ENCODE measurements at regions not wholly inside any gene's neighbourhood (a gene's known extent, or its start where the extent isn't known, plus 50 kb on each side); places are given as distances from the start of the nearest gene placed in this dataset.

DNA sequence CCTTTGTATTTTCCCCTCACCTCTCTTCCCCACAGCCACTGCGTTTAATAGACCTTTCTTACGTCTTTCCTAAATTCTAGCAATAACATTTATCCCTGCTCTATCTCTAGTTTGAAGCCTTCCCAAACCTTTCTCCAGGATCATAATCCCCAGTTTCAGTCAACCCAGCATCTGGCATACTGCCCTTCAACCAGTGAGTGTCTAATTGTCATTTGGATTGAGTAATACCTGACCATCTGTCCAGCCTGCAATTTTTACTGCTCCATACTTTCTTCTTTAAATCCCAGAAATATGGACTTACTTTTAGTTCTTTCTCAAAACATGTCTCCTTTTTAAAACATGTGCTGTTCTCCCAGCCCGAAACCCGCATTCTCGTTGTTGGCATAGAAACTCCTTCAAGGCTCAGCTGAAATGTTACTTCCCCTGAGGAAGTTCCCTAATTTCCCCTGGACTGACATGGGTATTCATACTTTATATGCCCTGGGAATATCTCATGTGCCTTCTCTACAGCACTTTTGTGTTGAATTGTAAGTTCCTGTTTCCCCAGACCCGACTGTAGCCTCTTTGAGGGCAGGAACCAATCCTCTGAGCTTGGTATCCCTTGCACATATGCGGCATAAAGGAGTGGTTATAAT, 65.1 kb upstream of the ETV6 start:
- no peak overlapping the region for H3K4me2 ChIP-seq
- no peak for DNase-seq (ENCODE audit: low spot score)
- H3K79me2 ChIP-seq: no peaks in the 10 kb centered on the region
- no peaks in the 10 kb centered on the region for H4K20me1 ChIP-seq (ENCODE audit: insufficient read depth, poor library complexity, severe bottlenecking)
- no peak overlapping the region for H2AFZ ChIP-seq
- WGBS (ENCODE audit: low lambda C conversion rate, missing lambda C conversion rate): 88% methylated on average over 7 of the region's 7 CpGs
- H3K9me2 ChIP-seq (replicated peaks; ENCODE audit: insufficient read depth): no peaks in the 10 kb centered on the region
- H3K4me3 ChIP-seq: no peak overlapping the region
- no peak overlapping the region for H3K27ac ChIP-seq
- H3K27me3 ChIP-seq: no peaks in the 10 kb centered on the region
- no peaks in the 10 kb centered on the region for H3K9me3 ChIP-seq (ENCODE audit: low read depth)
- H3K36me3 ChIP-seq (replicated peaks; ENCODE audit: insufficient read depth, low read depth): no peaks in the 10 kb centered on the region
- H3K4me1 ChIP-seq (ENCODE audit: insufficient read depth): no peaks in the 10 kb centered on the region
- TF ChIP-seq CTCF (IDR thresholded peaks at IDR 0.05; ENCODE audit: poor library complexity) (no peak), EZH2 (IDR thresholded peaks at IDR 0.05; ENCODE audit: borderline replicate concordance) (no peak), EZH2phosphoT487 (IDR thresholded peaks at IDR 0.05; ENCODE audit: low read depth, severe bottlenecking, unreplicated experiment) (no peak)

GRCh38 chr12:11592484-11592883, 57.0 kb upstream of the ETV6 start:
- Histone ChIP-seq H3K27me3 (no peaks in the 10 kb centered on the region), H3K9me2 (replicated peaks; ENCODE audit: insufficient read depth) (no peaks in the 10 kb centered on the region), H3K79me2 (no peaks in the 10 kb centered on the region), H3K27ac (no peak overlapping the region), H3K36me3 (replicated peaks; ENCODE audit: insufficient read depth, low read depth) (no peaks in the 10 kb centered on the region), H4K20me1 (ENCODE audit: insufficient read depth, poor library complexity, severe bottlenecking) (no peaks in the 10 kb centered on the region), H2AFZ (no peak overlapping the region), H3K9me3 (ENCODE audit: low read depth) (no peaks in the 10 kb centered on the region), H3K4me3 (no peak overlapping the region), H3K4me2 (no peak overlapping the region), H3K4me1 (ENCODE audit: insufficient read depth) (no peaks in the 10 kb centered on the region)
- TF ChIP-seq CTCF (IDR thresholded peaks at IDR 0.05; ENCODE audit: poor library complexity) (no peak), EZH2phosphoT487 (IDR thresholded peaks at IDR 0.05; ENCODE audit: low read depth, severe bottlenecking, unreplicated experiment) (no peak), EZH2 (IDR thresholded peaks at IDR 0.05; ENCODE audit: borderline replicate concordance) (no peak)
- 92% methylated on average over 11 of the region's 11 CpGs for WGBS (ENCODE audit: low lambda C conversion rate, missing lambda C conversion rate)
- DNase-seq (ENCODE audit: low spot score): no peak

DNA sequence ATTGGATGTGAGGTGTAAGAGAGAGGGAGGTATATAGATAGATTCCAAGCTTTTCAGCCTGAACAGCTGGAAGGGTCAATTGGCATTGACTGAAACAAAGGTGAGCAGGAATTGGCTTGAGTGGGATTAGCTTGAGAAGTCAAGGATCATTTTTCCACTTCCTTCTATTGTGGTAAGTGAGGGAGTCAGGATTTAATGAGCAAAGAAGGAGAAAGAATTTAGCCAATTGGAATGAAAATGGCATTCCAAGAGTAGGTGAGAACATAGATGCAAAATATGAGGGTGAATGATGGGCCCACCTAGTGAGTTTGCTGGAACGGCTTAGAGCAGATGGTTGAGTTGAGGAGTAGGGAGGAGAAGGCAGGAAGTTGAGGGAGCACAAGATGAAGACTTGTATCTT, 56.5 kb upstream of the ETV6 start:
- WGBS (ENCODE audit: low lambda C conversion rate, missing lambda C conversion rate): 83% methylated on average over 1 of the region's 1 CpG
- no peaks in the 10 kb centered on the region for H4K20me1 ChIP-seq (ENCODE audit: insufficient read depth, poor library complexity, severe bottlenecking)

More for the DNA sequence above, 56.5 kb upstream of the ETV6 start:
- no peak overlapping the region for H3K4me3 ChIP-seq
- no peak overlapping the region for H2AFZ ChIP-seq
- no peak overlapping the region for H3K27ac ChIP-seq
- no peaks in the 10 kb centered on the region for H3K9me3 ChIP-seq (ENCODE audit: low read depth)
- no peaks in the 10 kb centered on the region for H3K79me2 ChIP-seq
- H3K9me2 ChIP-seq (replicated peaks; ENCODE audit: insufficient read depth): no peaks in the 10 kb centered on the region
- H3K4me2 ChIP-seq: no peak overlapping the region
- H3K36me3 ChIP-seq (replicated peaks; ENCODE audit: insufficient read depth, low read depth): no peaks in the 10 kb centered on the region
- TF ChIP-seq EZH2 (IDR thresholded peaks at IDR 0.05; ENCODE audit: borderline replicate concordance) (no peak), EZH2phosphoT487 (IDR thresholded peaks at IDR 0.05; ENCODE audit: low read depth, severe bottlenecking, unreplicated experiment) (no peak), CTCF (IDR thresholded peaks at IDR 0.05; ENCODE audit: poor library complexity) (no peak)
- no peak for DNase-seq (ENCODE audit: low spot score)
- no peaks in the 10 kb centered on the region for H3K4me1 ChIP-seq (ENCODE audit: insufficient read depth)
- no peaks in the 10 kb centered on the region for H3K27me3 ChIP-seq
